Large intestine (tissue), 3 donors: ENCODE measurements at regions not wholly inside any gene's neighbourhood (a gene's known extent, or its start where the extent isn't known, plus 50 kb on each side); places are given as distances from the start of the nearest gene placed in this dataset.
"Not testable (repeated sequence)": the region's sequence is repeated elsewhere in the genome, so short reads cannot be mapped to it uniquely, and the experiment has no call there.

Source experiments
- DNase-seq, 2 donors: peaks; one replicate each; pipeline versions ENCODE4 v3.0.0 to v3.0.0-alpha.2; 2013
- H3K27ac ChIP-seq: one replicate; pipeline ENCODE4 v1.5.1; 2013; ENCODE audit warnings: low read length
- H3K27me3 ChIP-seq: 2 replicates; pipeline ENCODE4 v1.6.1; 2013; ENCODE audit warnings: low read length; ENCODE audit not compliant: control insufficient read depth, insufficient read depth
- H3K36me3 ChIP-seq: 2 replicates; pipeline ENCODE4 v1.6.1; 2013; ENCODE audit warnings: low read length; ENCODE audit not compliant: control insufficient read depth, insufficient read depth
- H3K4me1 ChIP-seq: one replicate; pipeline ENCODE4 v1.6.1; 2013; ENCODE audit warnings: low read length; ENCODE audit not compliant: control insufficient read depth, insufficient read depth
- H3K4me3 ChIP-seq: one replicate; pipeline ENCODE4 v1.5.1; 2013; ENCODE audit warnings: low read length
- H3K9me3 ChIP-seq: one replicate; pipeline ENCODE4 v1.6.1; 2013; ENCODE audit warnings: mild to moderate bottlenecking, low read depth, low read length, moderate library complexity; ENCODE audit not compliant: control insufficient read depth
- WGBS: methylation state at CpG from one replicate; pipeline ENCODE4 v1.1.5; 2013; ENCODE audit warnings: low lambda C conversion rate; ENCODE audit not compliant: insufficient coverage; 5-methylcytosine and 5-hydroxymethylcytosine counted together

DNA sequence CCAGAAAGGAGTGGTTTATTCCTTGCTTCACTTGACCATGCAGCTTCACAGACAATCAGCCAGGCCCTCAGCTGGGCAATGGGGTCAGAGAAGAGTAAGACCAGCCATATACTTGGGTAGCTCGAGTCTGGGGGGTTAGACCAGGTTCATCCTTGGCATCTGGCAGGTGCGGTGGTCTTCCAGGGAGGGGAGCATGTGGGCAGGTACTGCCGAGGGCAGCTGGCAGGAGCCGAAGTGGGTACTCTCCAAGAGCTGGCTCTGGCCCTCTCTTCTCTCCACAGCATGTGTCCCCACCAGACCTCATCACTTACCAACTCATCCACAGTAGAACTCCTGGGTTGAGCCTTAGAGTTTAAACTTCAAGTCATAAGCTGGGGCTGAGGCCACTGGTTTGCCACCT, 156.8 kb downstream of the FOXD2 start:
- Histone ChIP-seq H3K4me1 (peaks cover 10% of the 10 kb centered on the region), H3K36me3 (no peaks in the 10 kb centered on the region), H3K27me3 (peaks cover 21% of the 10 kb centered on the region), H3K27ac (no peak overlapping the region), H3K9me3 (no peaks in the 10 kb centered on the region), H3K4me3 (no peak overlapping the region)
- no CpG with 5 or more reads among the region's 4 CpGs for WGBS
- DNase-seq: no peak

DNA sequence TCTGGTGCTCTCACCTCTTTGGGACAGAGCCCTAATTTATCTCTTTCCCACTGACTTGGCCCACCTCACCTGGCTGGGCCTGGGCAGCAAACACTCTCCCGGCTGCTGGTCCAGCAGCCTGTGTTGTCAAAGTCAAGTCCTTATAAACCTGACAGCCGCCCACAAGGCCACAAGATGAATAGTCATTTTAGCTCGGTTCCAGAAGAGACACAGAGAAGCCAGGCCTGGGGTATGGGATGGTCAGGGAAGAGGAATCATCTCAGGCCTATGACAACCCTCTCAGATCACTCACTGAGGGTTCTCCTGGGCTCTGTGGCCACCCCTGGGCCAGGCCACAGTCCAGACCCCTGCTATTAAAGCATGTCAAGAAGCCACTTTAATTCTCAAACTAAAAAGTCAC, 158.5 kb downstream of the FOXD2 start:
- Histone ChIP-seq H3K4me1 (peaks cover 10% of the 10 kb centered on the region), H3K27ac (no peak overlapping the region), H3K27me3 (peaks cover 21% of the 10 kb centered on the region), H3K9me3 (no peaks in the 10 kb centered on the region), H3K4me3 (no peak overlapping the region), H3K36me3 (no peaks in the 10 kb centered on the region)
- no peak for DNase-seq
- WGBS: no CpG with 5 or more reads among the region's 3 CpGs

DNA sequence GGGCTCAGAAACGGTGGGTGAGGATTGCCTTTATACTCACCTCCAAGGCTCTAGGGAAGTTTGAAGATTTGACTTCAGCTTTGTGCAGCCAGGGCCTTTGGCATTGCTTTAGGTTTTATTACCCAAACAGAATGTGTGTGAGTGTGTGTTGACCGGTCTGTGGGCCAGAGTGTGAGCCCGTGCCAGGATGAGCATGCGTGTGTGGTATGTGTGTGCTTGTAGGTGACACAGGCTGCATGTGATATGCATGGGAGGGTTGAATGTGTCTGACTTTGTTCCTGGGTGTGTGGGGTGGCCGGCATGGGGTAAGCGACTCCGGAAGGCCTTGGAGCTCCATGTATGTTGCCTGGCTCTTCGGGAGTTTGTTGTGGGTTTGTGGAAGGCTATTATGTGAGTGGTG, 160.5 kb downstream of the FOXD2 start:
- no CpG with 5 or more reads among the region's 8 CpGs for WGBS
- no peak for DNase-seq

DNA sequence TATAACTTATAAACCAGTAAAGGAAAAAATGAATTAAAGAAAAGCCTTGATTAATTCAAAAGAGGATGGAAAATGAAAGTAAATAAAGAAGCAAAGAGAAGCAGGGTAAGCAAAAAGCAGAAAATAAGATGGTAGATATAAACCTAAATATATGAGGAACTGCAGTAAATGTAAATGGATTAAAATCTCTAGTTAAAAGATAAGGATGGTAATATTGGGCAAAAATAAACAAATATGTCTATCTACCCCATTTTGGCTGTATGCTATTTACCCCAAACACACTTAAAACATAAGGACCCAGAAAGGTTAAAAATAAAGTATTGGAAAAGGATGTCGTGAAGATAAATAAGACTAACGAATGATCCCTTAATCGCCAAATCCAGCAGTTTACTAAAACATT, 161.9 kb downstream of the FOXD2 start:
- Histone ChIP-seq H3K27ac (no peak overlapping the region), H3K4me3 (no peak overlapping the region), H3K27me3 (no peaks in the 10 kb centered on the region), H3K4me1 (no peaks in the 10 kb centered on the region), H3K36me3 (no peaks in the 10 kb centered on the region), H3K9me3 (peaks cover 8% of the 10 kb centered on the region)
- 100% methylated on average over 1 of the region's 3 CpGs for whole genome bisulfite sequencing
- no peak for DNase-seq

More for the DNA sequence above, 160.5 kb downstream of the FOXD2 start:
- peaks cover 1% of the 10 kb centered on the region for H3K4me1 ChIP-seq
- no peak overlapping the region for H3K27ac ChIP-seq
- peaks cover 8% of the 10 kb centered on the region for H3K9me3 ChIP-seq
- peaks cover 8% of the 10 kb centered on the region for H3K27me3 ChIP-seq
- H3K36me3 ChIP-seq: no peaks in the 10 kb centered on the region
- H3K4me3 ChIP-seq: no peak overlapping the region

DNA sequence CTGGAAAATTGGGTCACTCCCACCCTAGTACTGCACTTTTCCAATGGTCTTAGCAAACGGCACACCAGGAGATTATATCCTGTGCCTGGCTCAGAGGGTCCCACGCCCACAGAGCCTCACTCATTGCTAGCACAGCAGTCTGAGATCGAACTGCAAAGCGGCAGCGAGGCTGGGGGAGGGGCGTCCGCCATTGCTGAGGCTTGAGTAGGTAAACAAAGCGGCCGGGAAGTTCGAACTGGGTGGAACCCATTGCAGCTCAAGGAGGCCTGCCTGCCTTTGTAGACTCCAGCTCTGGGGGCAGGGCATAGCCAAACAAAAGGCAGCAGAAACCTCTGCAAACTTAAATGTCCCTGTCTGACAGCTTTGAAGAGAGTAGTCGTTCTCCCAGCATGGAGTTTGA, 164.6 kb downstream of the FOXD2 start:
- H3K27me3 ChIP-seq, DNase-seq, H3K36me3 ChIP-seq, H3K27ac ChIP-seq, H3K4me1 ChIP-seq, H3K4me3 ChIP-seq: not testable (repeated sequence)
- H3K9me3 ChIP-seq: peaks cover 11% of the 10 kb centered on the region
- WGBS: 100% methylated on average over 3 of the region's 11 CpGs

DNA sequence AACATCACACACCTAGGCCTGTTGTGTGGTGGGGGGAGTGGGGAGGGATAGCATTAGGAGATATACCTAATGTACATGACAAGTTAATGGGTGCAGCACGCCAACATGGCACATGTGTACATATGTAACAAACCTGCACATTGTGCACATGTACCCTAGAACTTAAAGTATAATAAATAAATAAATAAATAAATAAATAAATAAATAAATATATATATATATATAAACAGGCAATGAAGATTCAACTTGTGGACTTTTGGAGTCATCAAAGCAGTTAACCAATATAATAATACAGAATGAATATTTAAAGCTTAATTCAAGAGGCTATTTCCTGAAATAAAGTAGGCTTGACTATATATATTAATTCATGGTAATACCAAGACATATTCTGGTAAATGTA, 167.0 kb downstream of the FOXD2 start:
- H3K9me3 ChIP-seq: peaks cover 19% of the 10 kb centered on the region
- not testable (repeated sequence) for H3K36me3 ChIP-seq, DNase-seq, H3K4me3 ChIP-seq, H3K27me3 ChIP-seq, H3K27ac ChIP-seq, H3K4me1 ChIP-seq
- no CpG with 5 or more reads among the region's 1 CpG for WGBS

DNA sequence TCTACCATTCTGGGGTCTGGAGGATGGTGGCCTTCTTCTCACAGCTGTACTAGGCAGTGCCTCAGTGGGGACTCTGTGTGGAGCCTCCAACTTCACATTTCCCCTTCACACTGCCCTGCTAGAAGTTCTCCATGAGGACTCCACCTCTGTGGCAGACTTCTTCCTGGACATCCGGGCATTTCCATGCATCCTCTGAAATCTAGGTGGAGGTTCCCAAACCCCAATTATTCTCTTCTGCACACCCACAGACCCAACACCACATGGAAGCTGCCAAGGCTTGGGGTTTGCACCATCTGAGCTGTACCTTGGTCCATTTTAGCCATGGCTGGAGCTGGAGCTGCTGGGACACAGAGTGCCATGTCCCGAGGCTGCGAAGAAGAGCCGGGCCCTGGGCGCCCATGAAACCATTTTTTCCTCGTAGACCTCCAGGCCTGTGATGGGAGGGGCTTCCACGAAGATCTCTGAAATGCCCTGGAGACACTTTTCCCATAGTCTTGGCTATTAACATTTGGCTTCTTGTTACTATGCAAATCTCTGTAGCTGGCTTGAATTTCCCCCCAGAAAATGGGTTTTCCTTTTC, 170.5 kb downstream of the FOXD2 start:
- no peak for DNase-seq
- Histone ChIP-seq H3K27ac (no peak overlapping the region), H3K36me3 (no peaks in the 10 kb centered on the region), H3K9me3 (peaks cover 11% of the 10 kb centered on the region), H3K4me1 (no peaks in the 10 kb centered on the region), H3K27me3 (no peaks in the 10 kb centered on the region), H3K4me3 (no peak overlapping the region)
- no CpG with 5 or more reads among the region's 7 CpGs for WGBS

DNA sequence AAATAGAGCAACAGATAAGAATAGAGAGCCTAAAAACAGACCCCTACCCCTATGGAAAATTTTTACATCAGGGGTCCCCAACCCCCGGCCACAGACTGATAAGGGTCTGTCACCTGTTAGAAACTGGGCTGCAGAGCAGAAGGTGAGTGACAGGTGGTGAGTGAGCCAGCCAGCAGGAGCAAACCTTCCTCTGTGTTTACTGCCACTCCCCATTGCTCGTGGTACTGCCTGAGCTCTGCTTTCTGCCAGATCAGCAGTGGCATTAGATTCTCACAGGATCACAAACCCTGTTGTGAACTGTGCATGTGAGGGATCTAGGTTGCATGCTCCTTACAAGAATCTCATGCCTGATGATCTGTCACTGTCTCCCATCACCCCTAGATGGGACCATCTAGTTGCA, 174.1 kb downstream of the FOXD2 start:
- peaks cover 8% of the 10 kb centered on the region for H3K9me3 ChIP-seq
- no CpG with 5 or more reads among the region's 2 CpGs for WGBS
- H3K27ac ChIP-seq: no peak overlapping the region
- H3K36me3 ChIP-seq: no peaks in the 10 kb centered on the region
- no peaks in the 10 kb centered on the region for H3K4me1 ChIP-seq
- no peak overlapping the region for H3K4me3 ChIP-seq
- H3K27me3 ChIP-seq: no peaks in the 10 kb centered on the region
- DNase-seq: peak in 1 of 2 donors; percentile 53

DNA sequence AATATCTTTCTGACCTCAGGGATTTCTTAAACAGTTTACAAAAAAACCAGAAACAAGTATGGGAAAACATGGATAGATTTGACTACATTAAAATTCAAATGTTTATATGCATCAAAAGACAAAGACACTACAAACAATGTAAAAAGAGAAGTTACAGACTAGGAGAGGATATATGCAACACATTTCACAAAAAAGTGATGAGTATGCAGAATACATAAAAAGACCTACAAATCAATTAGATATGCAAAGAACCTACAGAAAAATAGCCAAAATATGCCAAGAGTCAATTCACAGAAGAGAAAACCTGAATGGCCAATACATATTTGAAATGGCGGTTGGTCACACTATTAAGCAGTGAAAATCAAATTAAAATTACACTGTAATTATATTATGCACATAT, 175.0 kb downstream of the FOXD2 start:
- Histone ChIP-seq H3K4me1 (no peaks in the 10 kb centered on the region), H3K27me3 (no peaks in the 10 kb centered on the region), H3K27ac (no peak overlapping the region), H3K4me3 (no peak overlapping the region), H3K36me3 (no peaks in the 10 kb centered on the region), H3K9me3 (peaks cover 8% of the 10 kb centered on the region)
- WGBS: no CpG with 5 or more reads among the region's 1 CpG
- DNase-seq: no peak

DNA sequence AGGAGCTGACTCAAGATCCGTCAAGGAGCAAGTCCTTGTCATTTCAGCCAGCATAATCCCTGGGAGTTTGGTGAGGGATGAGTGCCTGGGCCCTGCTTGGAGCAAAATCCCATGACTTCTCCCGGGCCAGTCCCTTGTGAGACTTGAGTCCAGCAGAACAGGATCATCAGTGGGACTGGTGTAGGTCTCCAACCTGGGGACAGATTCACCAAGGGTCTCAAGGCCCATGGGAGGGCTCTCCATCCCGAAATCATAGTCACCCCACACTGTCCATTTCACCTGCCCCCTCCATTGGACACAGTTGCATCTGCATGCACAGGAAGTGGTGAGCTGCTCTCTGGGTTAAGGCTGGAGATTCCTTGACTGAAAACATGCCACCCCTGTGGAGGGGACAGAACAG, 178.2 kb downstream of the FOXD2 start:
- Histone ChIP-seq H3K4me3 (no peak overlapping the region), H3K27me3 (no peaks in the 10 kb centered on the region), H3K4me1 (no peaks in the 10 kb centered on the region), H3K27ac (no peak overlapping the region), H3K9me3 (no peaks in the 10 kb centered on the region), H3K36me3 (no peaks in the 10 kb centered on the region)
- no CpG with 5 or more reads among the region's 3 CpGs for WGBS
- DNase-seq: no peak

DNA sequence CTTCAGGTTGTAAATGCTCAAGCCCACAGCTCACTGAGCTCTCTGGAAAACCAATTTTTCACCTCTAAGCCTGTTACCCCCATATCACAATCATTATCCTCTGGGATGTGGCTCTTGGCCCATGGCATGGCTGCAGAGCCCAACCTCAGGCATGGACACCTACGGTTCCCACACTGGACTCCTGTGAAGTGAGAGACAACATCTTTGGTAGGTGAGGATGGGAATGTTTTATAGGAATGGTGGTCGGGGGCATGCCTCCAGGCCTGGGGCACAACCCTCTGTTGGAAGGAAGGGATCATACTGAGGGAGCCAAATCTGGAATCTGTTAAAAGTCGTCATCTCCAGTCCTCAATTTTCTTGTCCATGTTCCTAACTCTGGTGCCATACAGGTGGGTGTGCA, 179.1 kb downstream of the FOXD2 start:
- H3K36me3 ChIP-seq: no peaks in the 10 kb centered on the region
- no peaks in the 10 kb centered on the region for H3K4me1 ChIP-seq
- no CpG with 5 or more reads among the region's 3 CpGs for WGBS
- DNase-seq: no peak
- no peaks in the 10 kb centered on the region for H3K9me3 ChIP-seq
- no peak overlapping the region for H3K4me3 ChIP-seq
- H3K27me3 ChIP-seq: no peaks in the 10 kb centered on the region
- no peak overlapping the region for H3K27ac ChIP-seq
